SK-N-SH (cell line): ENCODE measurements at regions not wholly inside any gene's neighbourhood (a gene's known extent, or its start where the extent isn't known, plus 50 kb on each side); places are given as distances from the start of the nearest gene placed in this dataset.

ENCODE experiments used
- CTCF ChIA-PET: fragments of 300-600, 350-600 bp; formaldehyde crosslinking; extraction: SDS; loops from one replicate; lab custom pipeline; 2021; lab: Yijun Ruan, JAX
- POLR2A ChIA-PET: fragments of 350-600 bp; sonication (Branson Sonifier 250); formaldehyde crosslinking; extraction: SDS; loops from one replicate; lab custom pipeline; 2020; ENCODE audit warnings: antibody characterized with exemption, inconsistent platforms; lab: Yijun Ruan, JAX
- DNase-seq: peaks from one replicate; pipeline ENCODE4 v3.0.0; 2012
- H2AFZ ChIP-seq: fragments of 200-600 bp; sonication (generic); 2 replicates; pipeline ENCODE4 v1.8.1; 2016; ENCODE audit warnings: antibody characterized with exemption, mild to moderate bottlenecking, low read depth
- H3F3A ChIP-seq: fragments of 200-600 bp; sonication (generic); replicated peaks from 2 replicates; pipeline ENCODE3; 2016; ENCODE audit warnings: antibody characterized with exemption, mild to moderate bottlenecking; ENCODE audit not compliant: insufficient read depth
- H3K27ac ChIP-seq, 2 experiments: fragments of 200-500 bp in 1 of 2; fragments of 200-600 bp in 1 of 2; sonication (Bioruptor generic) in 1 of 2; sonication (generic), shearing (Covaris generic) in 1 of 2; 2 replicates each; pipeline versions ENCODE4 v1.5.1 to v1.6.1; 2014 to 2016; ENCODE audit warnings: low read depth in 2 of 2, inconsistent platforms in 1 of 2, low read length in 1 of 2, mild to moderate bottlenecking in 1 of 2, mixed read lengths in 1 of 2
- H3K27me3 ChIP-seq: fragments of 200-600 bp; sonication (generic), shearing (Covaris generic); 2 replicates; pipeline ENCODE4 v1.6.1; 2016; ENCODE audit warnings: mixed run types; ENCODE audit not compliant: insufficient read depth
- H3K36me3 ChIP-seq, 2 experiments: fragments of 200-500 bp in 1 of 2; fragments of 200-600 bp in 1 of 2; sonication (Bioruptor generic) in 1 of 2; sonication (generic) in 1 of 2; replicated peaks in 1 of 2; 2 replicates each; pipeline versions ENCODE3 to v1.5.1; 2014 to 2016; ENCODE audit warnings: low read length in 1 of 2, mild to moderate bottlenecking in 1 of 2; ENCODE audit not compliant: insufficient read depth in 2 of 2, control insufficient read depth in 1 of 2
- H3K4me1 ChIP-seq, 2 experiments: fragments of 200-500 bp in 1 of 2; fragments of 200-600 bp in 1 of 2; sonication (Bioruptor generic) in 1 of 2; sonication (generic), shearing (Covaris generic) in 1 of 2; 2 replicates each; pipeline versions ENCODE4 v1.5.1 to v1.6.1; 2014 to 2016; ENCODE audit warnings: low read depth in 1 of 2, low read length in 1 of 2, mixed run types in 1 of 2; ENCODE audit not compliant: insufficient read depth in 2 of 2, control insufficient read depth in 1 of 2
- H3K4me2 ChIP-seq: fragments of 200-600 bp; sonication (generic), shearing (Covaris generic); 2 replicates; pipeline ENCODE4 v1.6.1; 2017; ENCODE audit warnings: mixed run types
- H3K4me3 ChIP-seq, 2 experiments: fragments of 200-500 bp in 1 of 2; fragments of 200-600 bp in 1 of 2; sonication (Bioruptor generic) in 1 of 2; sonication (generic), shearing (Covaris generic) in 1 of 2; 2 replicates each; pipeline versions ENCODE4 v1.5.1 to v1.8.1; 2014 to 2016; ENCODE audit warnings: low read depth in 2 of 2, inconsistent platforms in 1 of 2, low read length in 1 of 2, mild to moderate bottlenecking in 1 of 2, mixed read lengths in 1 of 2, moderate library complexity in 1 of 2
- H3K79me2 ChIP-seq: fragments of 200-600 bp; sonication (generic); 2 replicates; pipeline ENCODE4 v1.8.1; 2017; ENCODE audit warnings: mild to moderate bottlenecking; ENCODE audit not compliant: insufficient read depth
- H3K9ac ChIP-seq: fragments of 200-600 bp; sonication (generic); 2 replicates; pipeline ENCODE4 v1.6.1; 2017; ENCODE audit warnings: mixed run types
- H3K9me2 ChIP-seq: fragments of 200-600 bp; sonication (generic); 2 replicates; pipeline ENCODE4 v1.6.1; 2017; ENCODE audit warnings: mixed run types
- H3K9me3 ChIP-seq: fragments of 200-600 bp; sonication (generic); 2 replicates; pipeline ENCODE4 v1.6.1; 2017; ENCODE audit warnings: mixed run types, mild to moderate bottlenecking, moderate library complexity
- H4K20me1 ChIP-seq: fragments of 200-600 bp; sonication (generic); 2 replicates; pipeline ENCODE4 v1.6.1; 2017; ENCODE audit warnings: mild to moderate bottlenecking, mixed run types; ENCODE audit not compliant: insufficient read depth
- EZH2phosphoT487 ChIP-seq: fragments of 200-600 bp; sonication (generic); IDR thresholded peaks from 2 replicates; pipeline ENCODE4 v1.6.1; 2017; ENCODE audit warnings: low read depth, mixed run types, mild to moderate bottlenecking, antibody characterized with exemption, moderate library complexity, borderline replicate concordance
- FOXJ3 ChIP-seq: sonication (generic); formaldehyde crosslinking; IDR thresholded peaks from 2 replicates; pipeline ENCODE4 v1.5.1; 2020; ENCODE audit warnings: mild to moderate bottlenecking, missing genetic modification reagents
- FOXM1 ChIP-seq: IDR thresholded peaks from 2 replicates; pipeline ENCODE4 v1.4.0; 2012; ENCODE audit warnings: low read depth, mild to moderate bottlenecking
- GABPA ChIP-seq: IDR thresholded peaks from 2 replicates; pipeline ENCODE4 v1.4.0; 2012; ENCODE audit warnings: low read depth, mild to moderate bottlenecking
- JUND ChIP-seq: IDR thresholded peaks from 2 replicates; pipeline ENCODE4 v1.4.0; 2012
- MEF2A ChIP-seq: IDR thresholded peaks from 2 replicates; pipeline ENCODE4 v1.4.0; 2012; ENCODE audit warnings: low read depth, borderline replicate concordance
- MXI1 ChIP-seq: IDR thresholded peaks from 2 replicates; pipeline ENCODE4 v1.6.1; 2012; ENCODE audit warnings: mild to moderate bottlenecking, low read depth, low read length, improper control_type of control experiment
- RCOR1 ChIP-seq: fragments of 150-350 bp; IDR thresholded peaks from 2 replicates; pipeline ENCODE4 v1.6.1; 2017; ENCODE audit warnings: antibody characterized with exemption, low read length
- RXRA ChIP-seq: IDR thresholded peaks from 2 replicates; pipeline ENCODE4 v1.4.0; 2012; ENCODE audit warnings: low read depth, mild to moderate bottlenecking, borderline replicate concordance
- SMC3 ChIP-seq: IDR thresholded peaks from 2 replicates; pipeline ENCODE4 v1.6.1; 2012; ENCODE audit warnings: low read depth, low read length, improper control_type of control experiment
- TEAD4 ChIP-seq: IDR thresholded peaks from 2 replicates; pipeline ENCODE4 v1.4.0; 2012; ENCODE audit warnings: mild to moderate bottlenecking, borderline replicate concordance; ENCODE audit not compliant: insufficient read depth
- WGBS: methylation state at CpG from one replicate; pipeline ENCODE4 v1.1.6; 2017; ENCODE audit warnings: low lambda C conversion rate; 5-methylcytosine and 5-hydroxymethylcytosine counted together
- TF ChIP-seq, protein P1 (sequence below): IDR thresholded peaks from 2 replicates; pipeline ENCODE4 v1.4.0; 2012; ENCODE audit warnings: low read depth
- TF ChIP-seq, protein P2 (sequence below): IDR thresholded peaks from 2 replicates; pipeline ENCODE4 v1.4.0; 2012; ENCODE audit warnings: low read depth, borderline replicate concordance
- TF ChIP-seq, protein P3 (sequence below): IDR thresholded peaks from 2 replicates; pipeline ENCODE4 v1.6.1; 2012; ENCODE audit warnings: mild to moderate bottlenecking, low read depth, low read length, moderate library complexity
- TF ChIP-seq, protein P4 (sequence below): IDR thresholded peaks from 2 replicates; pipeline ENCODE4 v1.4.0; 2012; ENCODE audit warnings: low read depth, borderline replicate concordance
- TF ChIP-seq, protein P5 (sequence below): IDR thresholded peaks from 2 replicates; pipeline ENCODE4; 2012

DNA sequence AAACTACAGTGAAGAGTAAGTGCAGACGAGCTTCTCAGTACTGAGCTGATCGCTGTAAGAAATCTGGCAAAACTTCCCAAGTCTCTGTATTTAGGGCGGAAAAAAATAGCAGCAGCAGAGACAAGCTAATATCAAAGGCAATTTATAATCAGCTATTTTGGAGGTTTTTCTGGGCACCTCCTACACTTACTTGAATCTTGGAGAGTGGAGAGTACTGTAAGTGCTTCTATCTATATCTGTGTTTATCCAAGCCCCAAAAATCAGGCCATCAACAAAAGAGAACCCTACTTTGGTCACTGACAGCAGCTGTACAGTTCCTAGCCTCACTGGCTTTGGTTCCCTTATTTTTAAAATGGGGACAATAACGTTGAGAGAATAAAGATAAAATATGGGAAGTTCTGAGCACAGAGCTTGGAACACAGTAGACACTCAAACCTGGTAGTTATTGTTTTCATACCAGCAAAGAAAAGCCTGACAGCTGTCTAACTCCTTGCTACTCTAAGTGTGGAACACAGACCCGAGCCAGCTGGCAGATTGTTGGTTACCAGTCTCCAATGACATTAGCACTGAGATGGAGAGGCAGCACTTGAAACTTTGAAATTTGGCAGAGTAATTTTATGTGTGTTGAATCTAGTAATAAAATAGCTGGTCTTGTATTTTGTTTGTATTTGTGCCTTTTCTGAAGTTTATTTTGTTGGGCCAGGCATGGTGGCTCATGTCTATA, 96.0 kb upstream of the SLC28A3 start:
- no peaks in the 10 kb centered on the region for H3K9me3 ChIP-seq
- no peak overlapping the region for H2AFZ ChIP-seq
- 27% methylated on average over 5 of the region's 5 CpGs for WGBS
- TF ChIP-seq GABPA (no peak), FOXJ3 (CRISPR knock-in tag) (no peak), EZH2phosphoT487 (no peak), RCOR1 (no peak), TEAD4 (no peak), MEF2A (no peak), FOXM1 (no peak), JUND (no peak), SMC3 (no peak), RXRA (no peak), MXI1 (no peak)
- TF ChIP-seq, protein P1, sequence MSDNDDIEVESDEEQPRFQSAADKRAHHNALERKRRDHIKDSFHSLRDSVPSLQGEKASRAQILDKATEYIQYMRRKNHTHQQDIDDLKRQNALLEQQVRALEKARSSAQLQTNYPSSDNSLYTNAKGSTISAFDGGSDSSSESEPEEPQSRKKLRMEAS = no peak
- TF ChIP-seq, protein P2, sequence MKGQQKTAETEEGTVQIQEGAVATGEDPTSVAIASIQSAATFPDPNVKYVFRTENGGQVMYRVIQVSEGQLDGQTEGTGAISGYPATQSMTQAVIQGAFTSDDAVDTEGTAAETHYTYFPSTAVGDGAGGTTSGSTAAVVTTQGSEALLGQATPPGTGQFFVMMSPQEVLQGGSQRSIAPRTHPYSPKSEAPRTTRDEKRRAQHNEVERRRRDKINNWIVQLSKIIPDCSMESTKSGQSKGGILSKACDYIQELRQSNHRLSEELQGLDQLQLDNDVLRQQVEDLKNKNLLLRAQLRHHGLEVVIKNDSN = no peak
- TF ChIP-seq, protein P3, sequence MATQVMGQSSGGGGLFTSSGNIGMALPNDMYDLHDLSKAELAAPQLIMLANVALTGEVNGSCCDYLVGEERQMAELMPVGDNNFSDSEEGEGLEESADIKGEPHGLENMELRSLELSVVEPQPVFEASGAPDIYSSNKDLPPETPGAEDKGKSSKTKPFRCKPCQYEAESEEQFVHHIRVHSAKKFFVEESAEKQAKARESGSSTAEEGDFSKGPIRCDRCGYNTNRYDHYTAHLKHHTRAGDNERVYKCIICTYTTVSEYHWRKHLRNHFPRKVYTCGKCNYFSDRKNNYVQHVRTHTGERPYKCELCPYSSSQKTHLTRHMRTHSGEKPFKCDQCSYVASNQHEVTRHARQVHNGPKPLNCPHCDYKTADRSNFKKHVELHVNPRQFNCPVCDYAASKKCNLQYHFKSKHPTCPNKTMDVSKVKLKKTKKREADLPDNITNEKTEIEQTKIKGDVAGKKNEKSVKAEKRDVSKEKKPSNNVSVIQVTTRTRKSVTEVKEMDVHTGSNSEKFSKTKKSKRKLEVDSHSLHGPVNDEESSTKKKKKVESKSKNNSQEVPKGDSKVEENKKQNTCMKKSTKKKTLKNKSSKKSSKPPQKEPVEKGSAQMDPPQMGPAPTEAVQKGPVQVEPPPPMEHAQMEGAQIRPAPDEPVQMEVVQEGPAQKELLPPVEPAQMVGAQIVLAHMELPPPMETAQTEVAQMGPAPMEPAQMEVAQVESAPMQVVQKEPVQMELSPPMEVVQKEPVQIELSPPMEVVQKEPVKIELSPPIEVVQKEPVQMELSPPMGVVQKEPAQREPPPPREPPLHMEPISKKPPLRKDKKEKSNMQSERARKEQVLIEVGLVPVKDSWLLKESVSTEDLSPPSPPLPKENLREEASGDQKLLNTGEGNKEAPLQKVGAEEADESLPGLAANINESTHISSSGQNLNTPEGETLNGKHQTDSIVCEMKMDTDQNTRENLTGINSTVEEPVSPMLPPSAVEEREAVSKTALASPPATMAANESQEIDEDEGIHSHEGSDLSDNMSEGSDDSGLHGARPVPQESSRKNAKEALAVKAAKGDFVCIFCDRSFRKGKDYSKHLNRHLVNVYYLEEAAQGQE = no peak
- TF ChIP-seq, protein P4, sequence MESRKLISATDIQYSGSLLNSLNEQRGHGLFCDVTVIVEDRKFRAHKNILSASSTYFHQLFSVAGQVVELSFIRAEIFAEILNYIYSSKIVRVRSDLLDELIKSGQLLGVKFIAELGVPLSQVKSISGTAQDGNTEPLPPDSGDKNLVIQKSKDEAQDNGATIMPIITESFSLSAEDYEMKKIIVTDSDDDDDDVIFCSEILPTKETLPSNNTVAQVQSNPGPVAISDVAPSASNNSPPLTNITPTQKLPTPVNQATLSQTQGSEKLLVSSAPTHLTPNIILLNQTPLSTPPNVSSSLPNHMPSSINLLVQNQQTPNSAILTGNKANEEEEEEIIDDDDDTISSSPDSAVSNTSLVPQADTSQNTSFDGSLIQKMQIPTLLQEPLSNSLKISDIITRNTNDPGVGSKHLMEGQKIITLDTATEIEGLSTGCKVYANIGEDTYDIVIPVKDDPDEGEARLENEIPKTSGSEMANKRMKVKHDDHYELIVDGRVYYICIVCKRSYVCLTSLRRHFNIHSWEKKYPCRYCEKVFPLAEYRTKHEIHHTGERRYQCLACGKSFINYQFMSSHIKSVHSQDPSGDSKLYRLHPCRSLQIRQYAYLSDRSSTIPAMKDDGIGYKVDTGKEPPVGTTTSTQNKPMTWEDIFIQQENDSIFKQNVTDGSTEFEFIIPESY = no peak
- TF ChIP-seq, protein P5, sequence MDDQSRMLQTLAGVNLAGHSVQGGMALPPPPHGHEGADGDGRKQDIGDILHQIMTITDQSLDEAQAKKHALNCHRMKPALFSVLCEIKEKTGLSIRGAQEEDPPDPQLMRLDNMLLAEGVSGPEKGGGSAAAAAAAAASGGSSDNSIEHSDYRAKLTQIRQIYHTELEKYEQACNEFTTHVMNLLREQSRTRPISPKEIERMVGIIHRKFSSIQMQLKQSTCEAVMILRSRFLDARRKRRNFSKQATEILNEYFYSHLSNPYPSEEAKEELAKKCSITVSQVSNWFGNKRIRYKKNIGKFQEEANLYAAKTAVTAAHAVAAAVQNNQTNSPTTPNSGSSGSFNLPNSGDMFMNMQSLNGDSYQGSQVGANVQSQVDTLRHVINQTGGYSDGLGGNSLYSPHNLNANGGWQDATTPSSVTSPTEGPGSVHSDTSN = no peak
- TF ChIP-seq, all 33 proteins: peak for 0
- no peak overlapping the region for H3K4me3 ChIP-seq
- H3K9me2 ChIP-seq = no peaks in the 10 kb centered on the region
- no peaks in the 10 kb centered on the region for H3F3A ChIP-seq
- POLR2A ChIA-PET = no interaction called here
- no peaks in the 10 kb centered on the region for H3K36me3 ChIP-seq
- no peaks in the 10 kb centered on the region for H3K27me3 ChIP-seq
- H3K4me2 ChIP-seq = no peak overlapping the region
- H3K4me1 ChIP-seq = no peaks in the 10 kb centered on the region
- H3K9ac ChIP-seq = no peak overlapping the region
- no peaks in the 10 kb centered on the region for H4K20me1 ChIP-seq
- DNase-seq = no peak
- no peaks in the 10 kb centered on the region for H3K79me2 ChIP-seq
- CTCF ChIA-PET = interaction anchor here (0.7 to 1.4 kb wide), 3 partner anchors 12 to 232 kb away, joined by 3 to 4 read pairs (median 3); partner anchors contain the start of gene NTRK2
- no peak overlapping the region for H3K27ac ChIP-seq
